Esophagus squamous epithelium (tissue), 4 donors: ENCODE measurements at regions not wholly inside any gene's neighbourhood (a gene's known extent, or its start where the extent isn't known, plus 50 kb on each side); places are given as distances from the start of the nearest gene placed in this dataset.

ENCODE experiments used
- POLR2A ChIP-seq, 4 donors: fragments of 450-650 bp; IDR thresholded peaks; one replicate each; pipeline ENCODE4 v1.6.1; 2017; ENCODE audit warnings: antibody characterized with exemption in 4 of 4, mild to moderate bottlenecking in 4 of 4, moderate library complexity in 3 of 4
- TF ChIP-seq, protein P1 (sequence below), 6 experiments: fragments of 450-650 bp in 4 of 6; fragments of 200-600 bp in 2 of 6; sonication (generic) in 2 of 6; IDR thresholded peaks; one replicate each; pipeline ENCODE4 v1.5.1; 2016 to 2019; ENCODE audit warnings: antibody characterized with exemption in 6 of 6, mild to moderate bottlenecking in 4 of 6, moderate library complexity in 4 of 6

DNA sequence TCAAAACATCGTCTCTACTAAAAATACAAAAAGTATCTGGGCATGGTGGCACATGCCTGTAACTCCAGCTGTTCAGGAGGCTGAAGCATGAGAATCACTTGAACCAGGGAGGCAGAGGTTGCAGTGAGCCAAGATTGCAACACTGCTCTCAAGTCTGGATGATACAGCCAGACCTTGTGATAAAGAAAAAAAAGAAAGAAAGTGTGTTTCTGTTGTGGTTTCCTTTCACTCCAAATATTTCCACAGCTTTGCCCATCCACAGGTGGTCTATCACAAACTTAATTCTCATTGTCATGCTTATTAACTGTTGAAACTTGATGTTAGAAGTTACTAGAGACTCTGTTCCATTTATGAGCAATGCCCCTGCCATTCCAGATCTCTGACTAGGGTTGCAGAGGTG is 316.0 kb upstream of the SEMA3C start:
- no peak for TF ChIP-seq POLR2A (IDR thresholded peaks at IDR 0.05)
- TF ChIP-seq, protein P1, sequence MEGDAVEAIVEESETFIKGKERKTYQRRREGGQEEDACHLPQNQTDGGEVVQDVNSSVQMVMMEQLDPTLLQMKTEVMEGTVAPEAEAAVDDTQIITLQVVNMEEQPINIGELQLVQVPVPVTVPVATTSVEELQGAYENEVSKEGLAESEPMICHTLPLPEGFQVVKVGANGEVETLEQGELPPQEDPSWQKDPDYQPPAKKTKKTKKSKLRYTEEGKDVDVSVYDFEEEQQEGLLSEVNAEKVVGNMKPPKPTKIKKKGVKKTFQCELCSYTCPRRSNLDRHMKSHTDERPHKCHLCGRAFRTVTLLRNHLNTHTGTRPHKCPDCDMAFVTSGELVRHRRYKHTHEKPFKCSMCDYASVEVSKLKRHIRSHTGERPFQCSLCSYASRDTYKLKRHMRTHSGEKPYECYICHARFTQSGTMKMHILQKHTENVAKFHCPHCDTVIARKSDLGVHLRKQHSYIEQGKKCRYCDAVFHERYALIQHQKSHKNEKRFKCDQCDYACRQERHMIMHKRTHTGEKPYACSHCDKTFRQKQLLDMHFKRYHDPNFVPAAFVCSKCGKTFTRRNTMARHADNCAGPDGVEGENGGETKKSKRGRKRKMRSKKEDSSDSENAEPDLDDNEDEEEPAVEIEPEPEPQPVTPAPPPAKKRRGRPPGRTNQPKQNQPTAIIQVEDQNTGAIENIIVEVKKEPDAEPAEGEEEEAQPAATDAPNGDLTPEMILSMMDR (IDR thresholded peaks at IDR 0.05) = no peak
